GM12874 (cell line): ENCODE measurements at regions not wholly inside any gene's neighbourhood (a gene's known extent, or its start where the extent isn't known, plus 50 kb on each side); places are given as distances from the start of the nearest gene placed in this dataset.

Experiments used
- CTCF ChIP-seq: IDR thresholded peaks from 2 replicates; pipeline ENCODE4 v1.5.1; 2011; ENCODE audit warnings: low read depth, mild to moderate bottlenecking, control low read depth, low read length, moderate library complexity; ENCODE audit not compliant: insufficient read depth

- TF ChIP-seq CTCF: no peak
Measured at GRCh38 chr9:28678097-28678496, 1104.8 kb upstream of the C9orf72 start.

GRCh38 chr9:28688172-28688571, 1114.9 kb upstream of the C9orf72 start:
- TF ChIP-seq CTCF: no peak

GRCh38 chr9:28692012-28692411, 1118.7 kb upstream of the C9orf72 start:
- no peak for TF ChIP-seq CTCF

- TF ChIP-seq CTCF: no peak
Measured at GRCh38 chr9:28696960-28697359, 1123.7 kb upstream of the C9orf72 start.

GRCh38 chr9:28699632-28700031, 1126.4 kb upstream of the C9orf72 start:
- TF ChIP-seq CTCF: no peak

GRCh38 chr9:28707616-28708015, 1134.3 kb upstream of the C9orf72 start:
- TF ChIP-seq CTCF: no peak

GRCh38 chr9:28714188-28714587, 1140.9 kb upstream of the C9orf72 start:
- no peak for TF ChIP-seq CTCF

GRCh38 chr9:28718226-28718625, 1144.9 kb upstream of the C9orf72 start:
- no peak for TF ChIP-seq CTCF
